ENCODE measurements at regions not wholly inside any gene's neighbourhood (a gene's known extent, or its start where the extent isn't known, plus 50 kb on each side); places are given as distances from the start of the nearest gene placed in this dataset.

DNA sequence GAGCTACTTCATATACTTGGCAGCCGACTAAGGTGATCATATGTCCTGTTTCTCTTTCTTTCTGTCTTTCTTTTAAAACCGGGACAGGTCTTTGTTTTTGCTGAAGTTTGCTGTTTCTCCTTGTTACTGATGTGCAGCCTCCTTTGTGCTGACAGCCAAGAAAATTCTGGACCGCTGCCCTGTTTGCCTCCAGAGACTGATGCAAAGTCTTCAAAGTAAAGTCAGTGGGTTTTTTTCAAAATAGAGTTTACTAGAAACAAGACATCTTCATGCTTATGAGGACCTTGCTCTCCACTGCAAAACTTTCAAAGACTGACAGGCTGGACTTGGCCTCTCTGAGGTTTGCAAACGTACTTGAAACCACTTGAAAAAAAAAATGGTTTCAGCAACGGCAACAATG lies 510.5 kb upstream of the MAP3K7 start:
- no peak for DNase-seq (ENCODE audit: low spot score)
- H3K9me3 ChIP-seq (ENCODE audit: control insufficient read depth in 4 of 4, low read length in 3 of 4), result no peaks in the 10 kb centered on the region
- H3K36me3 ChIP-seq (ENCODE audit: control insufficient read depth in 4 of 4, insufficient read depth in 3 of 4, low read depth in 1 of 4, low read length in 3 of 4), result no peaks in the 10 kb centered on the region
- no peak overlapping the region for H3K9ac ChIP-seq (ENCODE audit: low read depth in 1 of 2, low read length in 2 of 2)
- H3K4me1 ChIP-seq (ENCODE audit: control insufficient read depth in 4 of 4, insufficient read depth in 4 of 4, low read length in 3 of 4), result no peaks in the 10 kb centered on the region
- no peaks in the 10 kb centered on the region for H3K27me3 ChIP-seq (ENCODE audit: control insufficient read depth in 4 of 4, insufficient read depth in 4 of 4, low read length in 3 of 4)
- TF ChIP-seq TAF1 (conservative IDR thresholded peaks at IDR 0.05) (no peak), HNF4A (conservative IDR thresholded peaks at IDR 0.05) (no peak), JUND (IDR thresholded peaks at IDR 0.05) (no peak)
- TF ChIP-seq, protein P1, sequence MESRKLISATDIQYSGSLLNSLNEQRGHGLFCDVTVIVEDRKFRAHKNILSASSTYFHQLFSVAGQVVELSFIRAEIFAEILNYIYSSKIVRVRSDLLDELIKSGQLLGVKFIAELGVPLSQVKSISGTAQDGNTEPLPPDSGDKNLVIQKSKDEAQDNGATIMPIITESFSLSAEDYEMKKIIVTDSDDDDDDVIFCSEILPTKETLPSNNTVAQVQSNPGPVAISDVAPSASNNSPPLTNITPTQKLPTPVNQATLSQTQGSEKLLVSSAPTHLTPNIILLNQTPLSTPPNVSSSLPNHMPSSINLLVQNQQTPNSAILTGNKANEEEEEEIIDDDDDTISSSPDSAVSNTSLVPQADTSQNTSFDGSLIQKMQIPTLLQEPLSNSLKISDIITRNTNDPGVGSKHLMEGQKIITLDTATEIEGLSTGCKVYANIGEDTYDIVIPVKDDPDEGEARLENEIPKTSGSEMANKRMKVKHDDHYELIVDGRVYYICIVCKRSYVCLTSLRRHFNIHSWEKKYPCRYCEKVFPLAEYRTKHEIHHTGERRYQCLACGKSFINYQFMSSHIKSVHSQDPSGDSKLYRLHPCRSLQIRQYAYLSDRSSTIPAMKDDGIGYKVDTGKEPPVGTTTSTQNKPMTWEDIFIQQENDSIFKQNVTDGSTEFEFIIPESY (IDR thresholded peaks at IDR 0.05), result no peak
- TF ChIP-seq, protein P2, sequence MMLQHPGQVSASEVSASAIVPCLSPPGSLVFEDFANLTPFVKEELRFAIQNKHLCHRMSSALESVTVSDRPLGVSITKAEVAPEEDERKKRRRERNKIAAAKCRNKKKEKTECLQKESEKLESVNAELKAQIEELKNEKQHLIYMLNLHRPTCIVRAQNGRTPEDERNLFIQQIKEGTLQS (IDR thresholded peaks at IDR 0.05), result no peak
- TF ChIP-seq, protein P3, sequence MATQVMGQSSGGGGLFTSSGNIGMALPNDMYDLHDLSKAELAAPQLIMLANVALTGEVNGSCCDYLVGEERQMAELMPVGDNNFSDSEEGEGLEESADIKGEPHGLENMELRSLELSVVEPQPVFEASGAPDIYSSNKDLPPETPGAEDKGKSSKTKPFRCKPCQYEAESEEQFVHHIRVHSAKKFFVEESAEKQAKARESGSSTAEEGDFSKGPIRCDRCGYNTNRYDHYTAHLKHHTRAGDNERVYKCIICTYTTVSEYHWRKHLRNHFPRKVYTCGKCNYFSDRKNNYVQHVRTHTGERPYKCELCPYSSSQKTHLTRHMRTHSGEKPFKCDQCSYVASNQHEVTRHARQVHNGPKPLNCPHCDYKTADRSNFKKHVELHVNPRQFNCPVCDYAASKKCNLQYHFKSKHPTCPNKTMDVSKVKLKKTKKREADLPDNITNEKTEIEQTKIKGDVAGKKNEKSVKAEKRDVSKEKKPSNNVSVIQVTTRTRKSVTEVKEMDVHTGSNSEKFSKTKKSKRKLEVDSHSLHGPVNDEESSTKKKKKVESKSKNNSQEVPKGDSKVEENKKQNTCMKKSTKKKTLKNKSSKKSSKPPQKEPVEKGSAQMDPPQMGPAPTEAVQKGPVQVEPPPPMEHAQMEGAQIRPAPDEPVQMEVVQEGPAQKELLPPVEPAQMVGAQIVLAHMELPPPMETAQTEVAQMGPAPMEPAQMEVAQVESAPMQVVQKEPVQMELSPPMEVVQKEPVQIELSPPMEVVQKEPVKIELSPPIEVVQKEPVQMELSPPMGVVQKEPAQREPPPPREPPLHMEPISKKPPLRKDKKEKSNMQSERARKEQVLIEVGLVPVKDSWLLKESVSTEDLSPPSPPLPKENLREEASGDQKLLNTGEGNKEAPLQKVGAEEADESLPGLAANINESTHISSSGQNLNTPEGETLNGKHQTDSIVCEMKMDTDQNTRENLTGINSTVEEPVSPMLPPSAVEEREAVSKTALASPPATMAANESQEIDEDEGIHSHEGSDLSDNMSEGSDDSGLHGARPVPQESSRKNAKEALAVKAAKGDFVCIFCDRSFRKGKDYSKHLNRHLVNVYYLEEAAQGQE (IDR thresholded peaks at IDR 0.05), result no peak
- TF ChIP-seq, protein P4, sequence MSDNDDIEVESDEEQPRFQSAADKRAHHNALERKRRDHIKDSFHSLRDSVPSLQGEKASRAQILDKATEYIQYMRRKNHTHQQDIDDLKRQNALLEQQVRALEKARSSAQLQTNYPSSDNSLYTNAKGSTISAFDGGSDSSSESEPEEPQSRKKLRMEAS (IDR thresholded peaks at IDR 0.05), result no peak
- H3K27ac ChIP-seq (ENCODE audit: low read depth in 1 of 2, low read length in 2 of 2), result no peak overlapping the region
- no peak overlapping the region for H3K4me3 ChIP-seq (ENCODE audit: low read depth in 1 of 3, low read length in 3 of 3)
- WGBS, result 55% methylated on average over 5 of the region's 5 CpGs

DNA sequence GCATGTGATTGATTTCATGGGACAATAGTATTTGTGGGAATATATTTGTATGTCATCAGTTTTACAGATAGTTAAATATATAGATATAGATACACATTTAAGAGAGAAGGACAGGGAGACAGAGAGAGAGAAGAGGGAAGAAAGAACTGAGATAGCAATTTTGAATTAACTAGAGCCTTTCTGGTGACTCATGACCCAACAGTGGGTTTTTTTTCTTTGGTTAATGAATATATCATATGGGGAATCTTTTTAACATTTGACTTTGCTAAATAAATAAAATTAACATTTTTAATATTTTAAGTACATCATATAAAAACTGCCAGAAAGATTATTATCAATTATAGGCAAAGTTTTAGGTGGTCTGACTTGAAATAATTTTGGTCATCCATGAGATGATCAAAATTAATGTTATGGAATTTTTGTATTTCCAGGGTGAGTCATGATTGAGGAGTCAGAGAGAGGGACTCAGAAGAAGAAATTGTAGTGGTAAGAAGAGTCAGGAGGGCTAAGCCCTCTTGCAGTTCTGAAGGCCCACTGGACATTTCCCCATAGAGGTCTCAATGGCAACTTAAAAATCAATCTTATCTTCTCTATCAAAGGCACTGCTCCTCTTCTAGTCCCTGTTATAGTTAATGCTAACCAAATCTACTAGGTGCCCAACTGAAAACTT lies 508.1 kb upstream of the MAP3K7 start:
- no peak overlapping the region for H3K4me3 ChIP-seq (ENCODE audit: low read depth in 1 of 3, low read length in 3 of 3)
- no peak for DNase-seq (ENCODE audit: low spot score)
- no peak overlapping the region for H3K27ac ChIP-seq (ENCODE audit: low read depth in 1 of 2, low read length in 2 of 2)
- TF ChIP-seq HNF4A (conservative IDR thresholded peaks at IDR 0.05) (no peak), HNF4G (IDR thresholded peaks at IDR 0.05) (no peak), NR2F2 (IDR thresholded peaks at IDR 0.05) (no peak), TAF1 (conservative IDR thresholded peaks at IDR 0.05) (no peak)
- TF ChIP-seq, protein P5, sequence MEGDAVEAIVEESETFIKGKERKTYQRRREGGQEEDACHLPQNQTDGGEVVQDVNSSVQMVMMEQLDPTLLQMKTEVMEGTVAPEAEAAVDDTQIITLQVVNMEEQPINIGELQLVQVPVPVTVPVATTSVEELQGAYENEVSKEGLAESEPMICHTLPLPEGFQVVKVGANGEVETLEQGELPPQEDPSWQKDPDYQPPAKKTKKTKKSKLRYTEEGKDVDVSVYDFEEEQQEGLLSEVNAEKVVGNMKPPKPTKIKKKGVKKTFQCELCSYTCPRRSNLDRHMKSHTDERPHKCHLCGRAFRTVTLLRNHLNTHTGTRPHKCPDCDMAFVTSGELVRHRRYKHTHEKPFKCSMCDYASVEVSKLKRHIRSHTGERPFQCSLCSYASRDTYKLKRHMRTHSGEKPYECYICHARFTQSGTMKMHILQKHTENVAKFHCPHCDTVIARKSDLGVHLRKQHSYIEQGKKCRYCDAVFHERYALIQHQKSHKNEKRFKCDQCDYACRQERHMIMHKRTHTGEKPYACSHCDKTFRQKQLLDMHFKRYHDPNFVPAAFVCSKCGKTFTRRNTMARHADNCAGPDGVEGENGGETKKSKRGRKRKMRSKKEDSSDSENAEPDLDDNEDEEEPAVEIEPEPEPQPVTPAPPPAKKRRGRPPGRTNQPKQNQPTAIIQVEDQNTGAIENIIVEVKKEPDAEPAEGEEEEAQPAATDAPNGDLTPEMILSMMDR (IDR thresholded peaks at IDR 0.05; ENCODE audit: low read depth, low read length, missing input control), result no peak
- TF ChIP-seq, protein P4 (IDR thresholded peaks at IDR 0.05), result no peak
- H3K27me3 ChIP-seq (ENCODE audit: control insufficient read depth in 4 of 4, insufficient read depth in 4 of 4, low read length in 3 of 4), result no peaks in the 10 kb centered on the region
- no peaks in the 10 kb centered on the region for H3K9me3 ChIP-seq (ENCODE audit: control insufficient read depth in 4 of 4, low read length in 3 of 4)
- no peak overlapping the region for H3K9ac ChIP-seq (ENCODE audit: low read depth in 1 of 2, low read length in 2 of 2)
- H3K36me3 ChIP-seq (ENCODE audit: control insufficient read depth in 4 of 4, insufficient read depth in 3 of 4, low read depth in 1 of 4, low read length in 3 of 4), result no peaks in the 10 kb centered on the region
- no peaks in the 10 kb centered on the region for H3K4me1 ChIP-seq (ENCODE audit: control insufficient read depth in 4 of 4, insufficient read depth in 4 of 4, low read length in 3 of 4)

Data from liver (tissue), 8 donors.